ENCODE measurements at regions not wholly inside any gene's neighbourhood (a gene's known extent, or its start where the extent isn't known, plus 50 kb on each side); places are given as distances from the start of the nearest gene placed in this dataset.
"Not testable (repeated sequence)": the region's sequence is repeated elsewhere in the genome, so short reads cannot be mapped to it uniquely, and the experiment has no call there.

DNA sequence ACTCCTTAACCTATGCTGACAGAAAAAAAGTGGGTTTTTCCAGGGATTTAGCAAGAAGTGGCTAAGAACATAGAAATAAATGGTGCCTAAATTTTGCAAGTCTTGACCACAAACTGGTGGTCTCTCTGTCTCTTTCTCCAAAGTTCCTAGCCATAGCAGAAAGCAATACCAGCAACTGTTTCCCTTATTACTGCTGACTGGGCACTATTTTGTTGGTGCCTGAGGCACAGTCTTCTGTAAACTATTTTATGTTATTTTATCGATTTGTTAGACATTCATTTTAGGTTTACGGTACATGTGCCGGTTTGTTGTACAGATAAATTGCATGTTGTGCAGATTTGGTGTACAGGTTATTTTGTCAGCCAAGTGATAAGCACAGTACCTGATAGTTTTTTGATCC lies 234.6 kb upstream of the TECRL start:
- H3K27ac ChIP-seq, result no peak overlapping the region
- TF ChIP-seq, protein P1, sequence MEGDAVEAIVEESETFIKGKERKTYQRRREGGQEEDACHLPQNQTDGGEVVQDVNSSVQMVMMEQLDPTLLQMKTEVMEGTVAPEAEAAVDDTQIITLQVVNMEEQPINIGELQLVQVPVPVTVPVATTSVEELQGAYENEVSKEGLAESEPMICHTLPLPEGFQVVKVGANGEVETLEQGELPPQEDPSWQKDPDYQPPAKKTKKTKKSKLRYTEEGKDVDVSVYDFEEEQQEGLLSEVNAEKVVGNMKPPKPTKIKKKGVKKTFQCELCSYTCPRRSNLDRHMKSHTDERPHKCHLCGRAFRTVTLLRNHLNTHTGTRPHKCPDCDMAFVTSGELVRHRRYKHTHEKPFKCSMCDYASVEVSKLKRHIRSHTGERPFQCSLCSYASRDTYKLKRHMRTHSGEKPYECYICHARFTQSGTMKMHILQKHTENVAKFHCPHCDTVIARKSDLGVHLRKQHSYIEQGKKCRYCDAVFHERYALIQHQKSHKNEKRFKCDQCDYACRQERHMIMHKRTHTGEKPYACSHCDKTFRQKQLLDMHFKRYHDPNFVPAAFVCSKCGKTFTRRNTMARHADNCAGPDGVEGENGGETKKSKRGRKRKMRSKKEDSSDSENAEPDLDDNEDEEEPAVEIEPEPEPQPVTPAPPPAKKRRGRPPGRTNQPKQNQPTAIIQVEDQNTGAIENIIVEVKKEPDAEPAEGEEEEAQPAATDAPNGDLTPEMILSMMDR (IDR thresholded peaks at IDR 0.05), result no peak
- TF ChIP-seq ZFX (IDR thresholded peaks at IDR 0.05; ENCODE audit: borderline replicate concordance), result no peak

DNA sequence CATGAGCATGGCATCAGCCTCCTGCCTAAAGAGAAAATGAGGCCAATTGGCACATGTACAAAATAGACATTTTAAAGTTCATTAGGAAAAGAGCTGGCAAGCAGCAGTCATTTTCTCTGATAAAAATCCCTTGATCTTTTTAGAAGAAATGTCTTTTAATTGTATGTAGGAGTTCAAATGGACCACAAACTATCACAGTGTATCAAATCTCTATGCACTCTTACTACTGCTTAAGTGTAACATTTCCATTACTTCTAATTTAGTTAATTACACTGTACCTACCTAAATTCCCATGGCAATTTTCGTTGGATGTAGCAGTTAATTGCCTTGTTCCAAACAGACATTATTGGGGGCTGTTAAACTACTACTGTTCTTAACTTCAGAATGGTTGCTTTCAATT lies 233.7 kb upstream of the TECRL start:
- H3K27ac ChIP-seq, result no peak overlapping the region
- TF ChIP-seq, protein P1 (IDR thresholded peaks at IDR 0.05), result no peak
- TF ChIP-seq ZFX (IDR thresholded peaks at IDR 0.05; ENCODE audit: borderline replicate concordance), result no peak

DNA sequence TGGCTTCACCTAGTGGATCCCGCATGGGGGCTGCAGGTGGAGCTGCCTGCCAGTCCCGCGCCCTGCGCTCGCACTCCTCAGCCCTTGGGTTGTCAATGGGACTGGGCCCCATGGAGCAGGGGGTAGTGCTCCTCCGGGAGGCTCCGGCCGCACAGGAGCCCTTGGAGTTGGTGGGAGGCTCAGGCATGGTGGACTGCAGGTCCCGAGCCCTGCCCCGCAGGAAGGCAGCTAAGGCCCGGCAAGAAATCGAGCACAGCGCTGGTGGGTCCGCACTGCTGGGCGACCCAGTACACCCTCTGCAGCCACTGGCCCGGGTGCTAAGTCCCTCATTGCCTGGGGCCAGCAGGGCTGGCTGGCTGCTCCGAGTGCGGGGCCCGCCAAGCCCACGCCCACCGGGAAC lies 231.2 kb upstream of the TECRL start:
- H3K27ac ChIP-seq, result not testable (repeated sequence)

DNA sequence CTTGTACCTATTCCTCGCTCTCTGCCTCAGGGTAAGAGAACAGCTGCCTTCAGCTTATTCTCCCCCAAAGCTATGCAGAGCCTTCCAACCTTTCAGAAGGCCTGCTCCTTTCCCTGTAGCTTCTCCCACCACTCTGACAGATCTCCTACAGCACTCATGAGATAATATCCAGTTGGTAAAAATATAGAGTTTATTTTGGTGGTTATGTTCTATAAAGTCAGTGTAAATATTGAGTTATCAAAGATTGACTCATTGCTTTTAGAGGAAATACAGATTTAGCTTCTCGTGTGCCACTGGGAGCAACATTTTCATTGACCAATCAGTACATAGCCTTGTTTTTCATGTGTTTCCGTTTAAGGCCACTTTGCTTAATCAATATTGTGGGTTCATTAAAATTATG lies 216.2 kb upstream of the TECRL start:
- H3K27ac ChIP-seq, result no peak overlapping the region
- TF ChIP-seq, protein P1 (IDR thresholded peaks at IDR 0.05), result no peak
- no peak for TF ChIP-seq ZFX (IDR thresholded peaks at IDR 0.05; ENCODE audit: borderline replicate concordance)

DNA sequence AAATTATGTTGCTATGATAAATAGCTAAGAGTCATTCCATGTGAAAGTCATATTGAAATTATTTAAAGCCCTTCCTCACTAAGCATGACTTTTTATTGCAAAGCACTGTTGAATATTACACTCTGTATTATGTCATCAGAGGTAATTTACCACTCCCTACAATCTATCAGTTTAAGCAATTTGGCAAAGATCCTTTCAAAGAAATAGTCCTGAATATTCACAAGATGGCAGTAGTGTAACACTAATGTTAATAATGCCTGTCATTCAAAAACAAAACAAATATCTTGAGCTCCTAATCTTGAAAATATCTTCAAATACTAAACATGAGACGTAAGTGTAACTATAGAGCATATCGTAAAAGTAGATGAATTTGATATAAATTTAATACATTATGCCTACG lies 208.6 kb upstream of the TECRL start:
- H3K27ac ChIP-seq, result peak overlapping the region; percentile 22
- TF ChIP-seq ZFX (IDR thresholded peaks at IDR 0.05; ENCODE audit: borderline replicate concordance), result no peak
- TF ChIP-seq, protein P1 (IDR thresholded peaks at IDR 0.05), result peak; percentile 66

DNA sequence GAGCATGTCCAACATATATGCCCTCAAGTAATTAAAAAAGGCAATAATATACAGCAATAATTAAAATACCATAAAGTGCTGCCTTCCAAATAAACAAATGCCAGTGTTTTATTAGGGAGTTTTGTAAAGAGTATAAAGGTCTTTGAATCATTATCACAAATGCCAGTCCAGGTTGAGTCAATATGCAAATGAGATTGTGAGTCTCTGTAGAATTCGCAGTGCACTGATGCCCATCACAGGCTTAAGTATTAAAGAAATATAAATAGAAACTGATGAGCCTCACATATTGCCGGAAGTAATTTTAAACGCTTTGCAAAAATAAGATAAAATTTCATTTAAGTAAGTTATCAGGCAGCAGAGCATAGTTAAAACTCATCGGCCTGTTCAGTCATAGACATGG lies 205.0 kb upstream of the TECRL start:
- no peak overlapping the region for H3K27ac ChIP-seq
- TF ChIP-seq, protein P1 (IDR thresholded peaks at IDR 0.05), result no peak
- no peak for TF ChIP-seq ZFX (IDR thresholded peaks at IDR 0.05; ENCODE audit: borderline replicate concordance)

DNA sequence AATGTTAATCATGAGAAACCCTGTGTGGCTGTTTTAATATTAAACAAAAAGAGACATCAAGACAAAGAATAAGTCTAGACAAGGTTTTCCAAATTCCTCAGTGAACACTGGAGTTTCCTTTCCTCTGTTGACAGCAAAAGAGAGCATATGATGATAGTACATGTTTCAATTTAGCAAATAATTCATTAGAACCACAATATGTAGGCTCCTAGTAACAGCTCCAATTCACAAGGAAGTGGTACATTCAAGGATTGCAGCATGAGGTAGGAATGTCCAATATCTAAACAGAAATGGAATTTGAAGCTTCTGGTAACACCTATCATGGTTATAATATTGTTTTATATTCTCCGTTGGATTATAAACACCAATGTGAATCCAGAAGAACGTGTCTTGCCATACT lies 203.8 kb upstream of the TECRL start:
- TF ChIP-seq, protein P1 (IDR thresholded peaks at IDR 0.05), result no peak
- TF ChIP-seq ZFX (IDR thresholded peaks at IDR 0.05; ENCODE audit: borderline replicate concordance), result no peak
- H3K27ac ChIP-seq, result no peak overlapping the region

DNA sequence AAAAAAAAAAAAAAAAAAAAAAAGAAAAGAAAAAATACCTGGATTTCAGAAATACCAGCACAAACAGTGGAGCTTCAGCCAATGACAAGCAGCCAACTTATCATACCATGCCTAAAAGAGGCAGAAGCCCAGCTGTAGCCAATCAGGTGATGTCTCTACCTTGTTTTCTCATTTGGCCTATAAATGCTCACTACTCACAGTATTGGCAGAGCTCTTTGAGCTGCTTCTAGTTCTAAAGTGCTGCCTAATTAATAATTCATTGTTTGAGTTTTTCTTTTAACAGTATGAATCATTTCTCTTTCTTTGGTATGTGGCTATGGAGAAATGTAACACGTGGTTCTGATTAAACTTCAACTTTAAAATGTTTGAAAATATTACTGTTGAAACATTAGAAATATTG lies 188.8 kb upstream of the TECRL start:
- TF ChIP-seq, protein P1 (IDR thresholded peaks at IDR 0.05), result no peak
- TF ChIP-seq ZFX (IDR thresholded peaks at IDR 0.05; ENCODE audit: borderline replicate concordance), result no peak
- no peak overlapping the region for H3K27ac ChIP-seq

Data from 22Rv1 (cell line).